Mesenchymal stem cell (in vitro differentiated cells and primary cell): ENCODE measurements at regions not wholly inside any gene's neighbourhood (a gene's known extent, or its start where the extent isn't known, plus 50 kb on each side); places are given as distances from the start of the nearest gene placed in this dataset.

Source experiments
- DNase-seq: peaks from one replicate; pipeline ENCODE4 v3.0.0-alpha.2; 2013
- H2AFZ ChIP-seq: one replicate; pipeline ENCODE4 v1.6.1; 2013; ENCODE audit warnings: low read depth, mild to moderate bottlenecking, control low read depth, inconsistent platforms, low read length, moderate library complexity
- H2AK5ac ChIP-seq: 2 replicates; pipeline ENCODE4 v1.6.1; 2013; ENCODE audit warnings: low read length, moderate library complexity, mild to moderate bottlenecking, inconsistent platforms; ENCODE audit not compliant: severe bottlenecking
- H2BK120ac ChIP-seq: one replicate; pipeline ENCODE4 v1.6.1; 2013; ENCODE audit warnings: low read depth, mild to moderate bottlenecking, inconsistent platforms, low read length, moderate library complexity
- H2BK12ac ChIP-seq, 2 experiments: one replicate each; pipeline ENCODE4 v1.6.1; 2013; ENCODE audit warnings: inconsistent platforms in 2 of 2, low read length in 2 of 2, mild to moderate bottlenecking in 2 of 2, moderate library complexity in 2 of 2, control low read depth in 1 of 2
- H2BK15ac ChIP-seq: one replicate; pipeline ENCODE4 v1.6.1; 2013; ENCODE audit warnings: mild to moderate bottlenecking, low read depth, inconsistent platforms; ENCODE audit not compliant: poor library complexity, severe bottlenecking
- H2BK5ac ChIP-seq: 2 replicates; pipeline ENCODE4 v1.6.1; 2013; ENCODE audit warnings: low read depth, mild to moderate bottlenecking, low read length, control low read depth, inconsistent platforms; ENCODE audit not compliant: poor library complexity, severe bottlenecking
- H3K14ac ChIP-seq, 2 experiments: one replicate each; pipeline ENCODE4 v1.6.1; 2013; ENCODE audit warnings: inconsistent platforms in 2 of 2, low read length in 2 of 2, control low read depth in 1 of 2, mild to moderate bottlenecking in 1 of 2, moderate library complexity in 1 of 2
- H3K18ac ChIP-seq, 2 experiments: one replicate each; pipeline ENCODE4 v1.6.1; 2013; ENCODE audit warnings: inconsistent platforms in 2 of 2, low read length in 2 of 2, control low read depth in 1 of 2, low read depth in 1 of 2, mild to moderate bottlenecking in 1 of 2
- H3K23ac ChIP-seq, 2 experiments: one replicate each; pipeline ENCODE4 v1.6.1; 2013; ENCODE audit warnings: inconsistent platforms in 2 of 2, low read length in 2 of 2, mild to moderate bottlenecking in 2 of 2, moderate library complexity in 2 of 2, control low read depth in 1 of 2
- H3K27ac ChIP-seq: 2 replicates; pipeline ENCODE4 v1.5.1; 2013; ENCODE audit warnings: mild to moderate bottlenecking, moderate library complexity, low read length, control low read depth, inconsistent platforms; ENCODE audit not compliant: poor library complexity, severe bottlenecking
- H3K27me3 ChIP-seq, 2 experiments: 2 replicates each; pipeline versions ENCODE4 v1.6.1 to v1.7.0; 2013; ENCODE audit warnings: low read length in 2 of 2, mild to moderate bottlenecking in 2 of 2, moderate library complexity in 2 of 2, control low read depth in 1 of 2, inconsistent platforms in 1 of 2; ENCODE audit not compliant: control insufficient read depth in 1 of 2, insufficient read depth in 1 of 2
- H3K36me3 ChIP-seq, 2 experiments: 2 replicates each; pipeline versions ENCODE4 v1.6.1 to v1.7.0; 2013; ENCODE audit warnings: low read length in 2 of 2, control low read depth in 1 of 2, inconsistent platforms in 1 of 2, low read depth in 1 of 2, mild to moderate bottlenecking in 1 of 2; ENCODE audit not compliant: insufficient read depth in 2 of 2, control insufficient read depth in 1 of 2
- H3K4ac ChIP-seq, 2 experiments: one replicate each; pipeline ENCODE4 v1.6.1; 2013; ENCODE audit warnings: inconsistent platforms in 2 of 2, low read length in 2 of 2, mild to moderate bottlenecking in 2 of 2, moderate library complexity in 2 of 2, control low read depth in 1 of 2, low read depth in 1 of 2
- H3K4me1 ChIP-seq: 2 replicates; pipeline ENCODE4 v1.6.1; 2013; ENCODE audit warnings: low read depth, low read length, control low read depth; ENCODE audit not compliant: control insufficient read depth, insufficient read depth
- H3K4me2 ChIP-seq: 2 replicates; pipeline ENCODE4 v1.6.1; 2013; ENCODE audit warnings: low read length, mild to moderate bottlenecking, inconsistent platforms; ENCODE audit not compliant: poor library complexity, severe bottlenecking
- H3K4me3 ChIP-seq, 2 experiments: 2 replicates each; pipeline versions ENCODE4 v1.5.1 to v1.7.0; 2013; ENCODE audit warnings: low read length in 2 of 2, mild to moderate bottlenecking in 2 of 2, control low read depth in 1 of 2, low read depth in 1 of 2; ENCODE audit not compliant: insufficient read depth in 1 of 2
- H3K79me1 ChIP-seq: replicated peaks from 2 replicates; pipeline ENCODE4 v1.6.1; 2013; ENCODE audit warnings: mild to moderate bottlenecking, control low read depth, low read length, inconsistent platforms; ENCODE audit not compliant: poor library complexity, severe bottlenecking
- H3K9ac ChIP-seq: 2 replicates; pipeline ENCODE4 v1.7.0; 2013; ENCODE audit warnings: mild to moderate bottlenecking, low read length, moderate library complexity
- H3K9me3 ChIP-seq: 2 replicates; pipeline ENCODE4 v1.7.0; 2013; ENCODE audit warnings: mild to moderate bottlenecking, low read length; ENCODE audit not compliant: control insufficient read depth
- H4K8ac ChIP-seq: one replicate; pipeline ENCODE4 v1.6.1; 2013; ENCODE audit warnings: inconsistent platforms, mild to moderate bottlenecking, low read length, moderate library complexity
- H4K91ac ChIP-seq: one replicate; pipeline ENCODE4 v1.6.1; 2013; ENCODE audit warnings: mild to moderate bottlenecking, low read length, inconsistent platforms
- WGBS: methylation state at CpG from one replicate; pipeline ENCODE4 v1.1.7; 2013; ENCODE audit warnings: mixed read lengths; 5-methylcytosine and 5-hydroxymethylcytosine counted together

GRCh38 chr14:44803239-44803905 is 158.4 kb downstream of the KLHL28 start:
- no peak overlapping the region for H3K18ac ChIP-seq
- no peak overlapping the region for H3K27ac ChIP-seq
- peak; percentile 73 for DNase-seq
- no peaks in the 10 kb centered on the region for H3K79me1 ChIP-seq
- no peak overlapping the region for H3K4ac ChIP-seq
- no peak overlapping the region for H2BK15ac ChIP-seq
- no peak overlapping the region for H2BK5ac ChIP-seq
- H3K36me3 ChIP-seq = no peaks in the 10 kb centered on the region
- H3K9me3 ChIP-seq = no peaks in the 10 kb centered on the region
- H4K8ac ChIP-seq = no peak overlapping the region
- no peak overlapping the region for H3K14ac ChIP-seq
- no peak overlapping the region for H2BK12ac ChIP-seq
- no peak overlapping the region for H3K4me3 ChIP-seq
- H3K23ac ChIP-seq = no peak overlapping the region
- H3K4me1 ChIP-seq = no peaks in the 10 kb centered on the region
- no CpG with 5 or more reads among the region's 1 CpG for WGBS
- H3K4me2 ChIP-seq = no peak overlapping the region
- H4K91ac ChIP-seq = no peak overlapping the region
- no peak overlapping the region for H2BK120ac ChIP-seq
- H3K27me3 ChIP-seq = no peaks in the 10 kb centered on the region
- no peak overlapping the region for H2AK5ac ChIP-seq
- no peak overlapping the region for H3K9ac ChIP-seq
- H2AFZ ChIP-seq = no peak overlapping the region

GRCh38 chr14:44798386-44799242 is 163.1 kb downstream of the KLHL28 start:
- H3K27me3 ChIP-seq = no peaks in the 10 kb centered on the region
- no peak overlapping the region for H3K4me2 ChIP-seq
- no peak overlapping the region for H3K23ac ChIP-seq
- no peaks in the 10 kb centered on the region for H3K9me3 ChIP-seq
- H3K4me3 ChIP-seq = no peak overlapping the region
- H3K79me1 ChIP-seq = no peaks in the 10 kb centered on the region
- H2BK12ac ChIP-seq = no peak overlapping the region
- H2AK5ac ChIP-seq = no peak overlapping the region
- no peak overlapping the region for H2BK15ac ChIP-seq
- DNase-seq = no peak
- no peak overlapping the region for H2BK5ac ChIP-seq
- H3K18ac ChIP-seq = no peak overlapping the region
- H2BK120ac ChIP-seq = no peak overlapping the region
- H3K36me3 ChIP-seq = no peaks in the 10 kb centered on the region
- no peak overlapping the region for H4K91ac ChIP-seq
- WGBS = 98% methylated on average over 36 of the region's 60 CpGs
- H3K4me1 ChIP-seq = no peaks in the 10 kb centered on the region
- H2AFZ ChIP-seq = no peak overlapping the region
- no peak overlapping the region for H3K14ac ChIP-seq
- no peak overlapping the region for H3K9ac ChIP-seq
- H3K27ac ChIP-seq = no peak overlapping the region
- H3K4ac ChIP-seq = no peak overlapping the region
- H4K8ac ChIP-seq = no peak overlapping the region

- Histone ChIP-seq H3K36me3 (no peaks in the 10 kb centered on the region), H3K4me1 (no peaks in the 10 kb centered on the region), H3K27ac (no peak overlapping the region), H2AFZ (no peak overlapping the region), H3K23ac (no peak overlapping the region), H4K8ac (no peak overlapping the region), H2AK5ac (no peak overlapping the region), H3K79me1 (no peaks in the 10 kb centered on the region), H2BK15ac (no peak overlapping the region), H2BK5ac (no peak overlapping the region), H3K14ac (no peak overlapping the region), H3K9me3 (no peaks in the 10 kb centered on the region), H3K27me3 (no peaks in the 10 kb centered on the region), H3K4me2 (no peak overlapping the region), H2BK12ac (no peak overlapping the region), H2BK120ac (no peak overlapping the region), H3K4me3 (no peak overlapping the region), H3K4ac (no peak overlapping the region), H3K18ac (no peak overlapping the region), H3K9ac (no peak overlapping the region), H4K91ac (no peak overlapping the region)
- WGBS = 43% methylated on average over 1 of the region's 1 CpG
- no peak for DNase-seq
Measured at GRCh38 chr14:44795725-44796124, 166.0 kb downstream of the KLHL28 start.

- Histone ChIP-seq H3K4me2 (no peak overlapping the region), H2BK12ac (no peak overlapping the region), H3K4ac (no peak overlapping the region), H3K9me3 (no peaks in the 10 kb centered on the region), H3K18ac (no peak overlapping the region), H3K79me1 (no peaks in the 10 kb centered on the region), H2AK5ac (no peak overlapping the region), H2AFZ (no peak overlapping the region), H3K23ac (no peak overlapping the region), H3K9ac (no peak overlapping the region), H4K91ac (no peak overlapping the region), H3K4me1 (no peaks in the 10 kb centered on the region), H3K27ac (no peak overlapping the region), H2BK15ac (no peak overlapping the region), H2BK5ac (no peak overlapping the region), H3K36me3 (no peaks in the 10 kb centered on the region), H3K14ac (no peak overlapping the region), H4K8ac (no peak overlapping the region), H3K4me3 (no peak overlapping the region), H2BK120ac (no peak overlapping the region), H3K27me3 (no peaks in the 10 kb centered on the region)
- 49% methylated on average over 2 of the region's 3 CpGs for WGBS
- peak; percentile 30 for DNase-seq
Measured at GRCh38 chr14:44791730-44792129, 170.0 kb downstream of the KLHL28 start.
